H9 (cell line): ENCODE measurements at regions not wholly inside any gene's neighbourhood (a gene's known extent, or its start where the extent isn't known, plus 50 kb on each side); places are given as distances from the start of the nearest gene placed in this dataset.
A peak's percentile ranks its signal among the peaks of the same experiment; 100 is the strongest.

Source experiments
- DNase-seq: peaks from one replicate; pipeline ENCODE4 v3.0.0-alpha.2; 2017
- H2AFZ ChIP-seq: one replicate; pipeline ENCODE4 v1.6.1; 2013; ENCODE audit warnings: mild to moderate bottlenecking, low read length, control low read depth, moderate library complexity
- H2AK5ac ChIP-seq: 2 replicates; pipeline ENCODE4 v1.6.1; 2013; ENCODE audit warnings: low read length, control low read depth, mixed read lengths; ENCODE audit not compliant: insufficient read length
- H2BK120ac ChIP-seq: one replicate; pipeline ENCODE4 v1.6.1; 2013; ENCODE audit warnings: low read depth, mild to moderate bottlenecking, low read length, control low read depth, inconsistent platforms; ENCODE audit not compliant: poor library complexity, severe bottlenecking
- H2BK12ac ChIP-seq: 2 replicates; pipeline ENCODE4 v1.6.1; 2013; ENCODE audit warnings: low read length, control low read depth, mixed read lengths, low read depth; ENCODE audit not compliant: insufficient read length
- H2BK15ac ChIP-seq: 2 replicates; pipeline ENCODE4 v1.6.1; 2013; ENCODE audit warnings: low read depth, low read length, control low read depth
- H2BK20ac ChIP-seq: one replicate; pipeline ENCODE4 v1.6.1; 2013; ENCODE audit warnings: low read depth, mild to moderate bottlenecking, low read length, control low read depth, inconsistent platforms; ENCODE audit not compliant: poor library complexity, severe bottlenecking
- H2BK5ac ChIP-seq: 2 replicates; pipeline ENCODE4 v1.6.1; 2013; ENCODE audit warnings: low read length, control low read depth, mixed read lengths; ENCODE audit not compliant: insufficient read length
- H3K14ac ChIP-seq: 2 replicates; pipeline ENCODE4 v1.6.1; 2013; ENCODE audit warnings: low read length, control low read depth; ENCODE audit not compliant: insufficient read depth
- H3K18ac ChIP-seq: 2 replicates; pipeline ENCODE4 v1.6.1; 2013; ENCODE audit warnings: low read depth, mild to moderate bottlenecking, mixed read lengths, low read length, control low read depth; ENCODE audit not compliant: insufficient read length
- H3K23ac ChIP-seq: 2 replicates; pipeline ENCODE4 v1.6.1; 2013; ENCODE audit warnings: low read length, control low read depth, mixed read lengths, low read depth; ENCODE audit not compliant: insufficient read length
- H3K23me2 ChIP-seq: 2 replicates; pipeline ENCODE4 v1.6.1; 2013; ENCODE audit warnings: low read depth, mild to moderate bottlenecking, mixed read lengths, low read length, control low read depth; ENCODE audit not compliant: insufficient read length, poor library complexity, severe bottlenecking
- H3K27ac ChIP-seq: 2 replicates; pipeline ENCODE4 v1.5.1; 2013; ENCODE audit warnings: low read length, control low read depth, mixed read lengths, low read depth; ENCODE audit not compliant: insufficient read length
- H3K27me3 ChIP-seq: 2 replicates; pipeline ENCODE4 v1.6.1; 2013; ENCODE audit warnings: low read length, control low read depth, inconsistent platforms; ENCODE audit not compliant: insufficient read depth
- H3K4ac ChIP-seq: 2 replicates; pipeline ENCODE4 v1.6.1; 2013; ENCODE audit warnings: low read depth, mild to moderate bottlenecking, control low read depth, inconsistent platforms, low read length, moderate library complexity
- H3K4me1 ChIP-seq: 2 replicates; pipeline ENCODE4 v1.6.1; 2013; ENCODE audit warnings: low read length, control low read depth, inconsistent platforms; ENCODE audit not compliant: insufficient read depth
- H3K4me2 ChIP-seq: 2 replicates; pipeline ENCODE4 v1.6.1; 2013; ENCODE audit warnings: low read length, control low read depth, mixed read lengths; ENCODE audit not compliant: insufficient read length, insufficient read depth
- H3K56ac ChIP-seq: 2 replicates; pipeline ENCODE4 v1.6.1; 2013; ENCODE audit warnings: low read depth, mild to moderate bottlenecking, mixed read lengths, low read length, control low read depth; ENCODE audit not compliant: insufficient read length
- H3K79me1 ChIP-seq: 2 replicates; pipeline ENCODE4 v1.6.1; 2013; ENCODE audit warnings: low read depth, mild to moderate bottlenecking, moderate library complexity, low read length, control low read depth, inconsistent platforms; ENCODE audit not compliant: insufficient read depth, poor library complexity, severe bottlenecking
- H3K79me2 ChIP-seq: 2 replicates; pipeline ENCODE4 v1.6.1; 2013; ENCODE audit warnings: low read length, control low read depth, inconsistent platforms; ENCODE audit not compliant: insufficient read depth
- H3K9ac ChIP-seq: 2 replicates; pipeline ENCODE4 v1.6.1; 2013; ENCODE audit warnings: low read length, control low read depth, mixed read lengths; ENCODE audit not compliant: insufficient read length; ENCODE audit errors: extremely low read depth
- H3K9me3 ChIP-seq: one replicate; pipeline ENCODE4 v1.6.1; 2013; ENCODE audit warnings: low read depth, low read length, inconsistent platforms; ENCODE audit not compliant: control insufficient read depth
- H3T11ph ChIP-seq: one replicate; pipeline ENCODE4 v1.6.1; 2013; ENCODE audit warnings: mild to moderate bottlenecking, low read length, control low read depth, inconsistent platforms
- H4K20me1 ChIP-seq: one replicate; pipeline ENCODE4 v1.6.1; 2013; ENCODE audit not compliant: control insufficient read depth, insufficient read length, insufficient read depth
- H4K5ac ChIP-seq: 2 replicates; pipeline ENCODE4 v1.6.1; 2013; ENCODE audit warnings: low read depth, mild to moderate bottlenecking, mixed read lengths, low read length, control low read depth; ENCODE audit not compliant: insufficient read length
- H4K8ac ChIP-seq: replicated peaks from 2 replicates; pipeline ENCODE4 v1.6.1; 2013; ENCODE audit warnings: low read length, control low read depth, mixed read lengths, low read depth; ENCODE audit not compliant: insufficient read length
- H4K91ac ChIP-seq: 2 replicates; pipeline ENCODE4 v1.6.1; 2013; ENCODE audit warnings: low read depth, mild to moderate bottlenecking, moderate library complexity, mixed read lengths, low read length, control low read depth; ENCODE audit not compliant: insufficient read length
- H3K27ac Mint-ChIP-seq, 3 experiments: 2 replicates in 2 of 3; 3 replicates in 1 of 3; pipeline ENCODE4 v1.8.0; 2020 to 2021; ENCODE audit warnings: mixed read lengths in 3 of 3, mild to moderate bottlenecking in 1 of 3, moderate library complexity in 1 of 3
- H3K27me3 Mint-ChIP-seq: 2 replicates; pipeline ENCODE4 v1.8.0; 2021; ENCODE audit warnings: low read depth, mild to moderate bottlenecking, moderate library complexity, mixed read lengths
- H3K36me3 Mint-ChIP-seq, 3 experiments: 2 replicates in 2 of 3; 3 replicates in 1 of 3; pipeline ENCODE4 v1.8.0; 2020 to 2021; ENCODE audit warnings: low read depth in 3 of 3, mixed read lengths in 3 of 3; ENCODE audit not compliant: insufficient read depth in 1 of 3
- H3K4me1 Mint-ChIP-seq, 2 experiments: 2 replicates each; pipeline ENCODE4 v1.8.0; 2020; ENCODE audit warnings: mixed read lengths in 2 of 2
- H3K4me3 Mint-ChIP-seq, 2 experiments: 2 replicates in 1 of 2; 3 replicates in 1 of 2; pipeline ENCODE4 v1.8.0; 2020 to 2021; ENCODE audit warnings: mild to moderate bottlenecking in 2 of 2, mixed read lengths in 2 of 2, moderate library complexity in 1 of 2
- H3K9me3 Mint-ChIP-seq, 2 experiments: 2 replicates in 1 of 2; 3 replicates in 1 of 2; pipeline ENCODE4 v1.8.0; 2020; ENCODE audit warnings: mild to moderate bottlenecking in 2 of 2, mixed read lengths in 2 of 2, moderate library complexity in 1 of 2
- TF ChIP-seq, protein P1 (sequence below): fragments of 200-600 bp; sonication (generic); conservative IDR thresholded peaks from 3 replicates; pipeline ENCODE4 v1.8.0; 2021; ENCODE audit warnings: antibody characterized with exemption, mild to moderate bottlenecking

DNA sequence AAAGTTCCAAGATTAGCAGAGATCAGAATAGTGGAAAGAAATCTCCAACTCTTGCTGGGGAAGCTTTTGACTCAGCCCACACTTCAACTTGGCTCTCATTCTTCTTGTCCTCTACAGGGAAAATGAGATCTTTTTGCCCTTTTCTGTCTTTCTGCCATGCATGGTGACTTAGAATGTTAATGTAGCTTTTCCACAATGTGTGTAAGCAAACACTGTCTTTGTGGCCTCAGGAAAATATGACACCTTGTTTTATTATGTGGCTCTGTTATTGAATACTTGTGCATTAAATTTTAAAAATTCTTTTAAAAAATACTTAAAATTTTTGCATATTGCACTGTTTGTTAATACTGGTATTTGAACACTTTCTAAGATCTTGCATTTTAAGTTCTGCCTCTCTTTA lies 65.4 kb upstream of the WDR75 start:
- Histone ChIP-seq H4K5ac (no peak overlapping the region), H4K20me1 (no peaks in the 10 kb centered on the region), H4K91ac (no peak overlapping the region), H2BK15ac (no peak overlapping the region), H3K23me2 (no peaks in the 10 kb centered on the region), H3K14ac (no peak overlapping the region), H2BK5ac (no peak overlapping the region), H2BK20ac (no peak overlapping the region), H3K23ac (no peak overlapping the region), H3K18ac (no peak overlapping the region), H3K56ac (no peak overlapping the region), H3K9ac (no peak overlapping the region), H2AFZ (no peak overlapping the region), H4K8ac (no peak overlapping the region), H3K27me3 (no peaks in the 10 kb centered on the region), H3K27ac (no peak overlapping the region), H3K79me1 (no peaks in the 10 kb centered on the region), H3K4me2 (no peak overlapping the region), H3K4ac (no peak overlapping the region), H3T11ph (no peak overlapping the region), H3K9me3 (no peaks in the 10 kb centered on the region), H2BK120ac (no peak overlapping the region), H2BK12ac (no peak overlapping the region), H3K79me2 (no peaks in the 10 kb centered on the region), H2AK5ac (no peak overlapping the region), H3K4me1 (peaks cover 3% of the 10 kb centered on the region; the same call in 1 of the 2 replicates)
- Mint-ChIP-seq H3K27me3 (no peaks in the 10 kb centered on the region), H3K27ac (0 out of 7 replicates have a peak overlapping the region, but pooled peaks of 1 of the 3 experiments have one; percentile 8), H3K4me1 (peaks cover 15 to 21% of the 10 kb centered on the region in 2 experiments), H3K4me3 (no peak overlapping the region), H3K9me3 (no peaks in the 10 kb centered on the region), H3K36me3 (no peaks in the 10 kb centered on the region)
- DNase-seq = no peak
- TF ChIP-seq, protein P1, sequence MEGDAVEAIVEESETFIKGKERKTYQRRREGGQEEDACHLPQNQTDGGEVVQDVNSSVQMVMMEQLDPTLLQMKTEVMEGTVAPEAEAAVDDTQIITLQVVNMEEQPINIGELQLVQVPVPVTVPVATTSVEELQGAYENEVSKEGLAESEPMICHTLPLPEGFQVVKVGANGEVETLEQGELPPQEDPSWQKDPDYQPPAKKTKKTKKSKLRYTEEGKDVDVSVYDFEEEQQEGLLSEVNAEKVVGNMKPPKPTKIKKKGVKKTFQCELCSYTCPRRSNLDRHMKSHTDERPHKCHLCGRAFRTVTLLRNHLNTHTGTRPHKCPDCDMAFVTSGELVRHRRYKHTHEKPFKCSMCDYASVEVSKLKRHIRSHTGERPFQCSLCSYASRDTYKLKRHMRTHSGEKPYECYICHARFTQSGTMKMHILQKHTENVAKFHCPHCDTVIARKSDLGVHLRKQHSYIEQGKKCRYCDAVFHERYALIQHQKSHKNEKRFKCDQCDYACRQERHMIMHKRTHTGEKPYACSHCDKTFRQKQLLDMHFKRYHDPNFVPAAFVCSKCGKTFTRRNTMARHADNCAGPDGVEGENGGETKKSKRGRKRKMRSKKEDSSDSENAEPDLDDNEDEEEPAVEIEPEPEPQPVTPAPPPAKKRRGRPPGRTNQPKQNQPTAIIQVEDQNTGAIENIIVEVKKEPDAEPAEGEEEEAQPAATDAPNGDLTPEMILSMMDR = no peak
